Cardiac fibroblast (primary cell): ENCODE measurements at regions not wholly inside any gene's neighbourhood (a gene's known extent, or its start where the extent isn't known, plus 50 kb on each side); places are given as distances from the start of the nearest gene placed in this dataset.

Experiments used
- DNase-seq, 2 donors: peaks; one replicate each; pipeline versions ENCODE4 v3.0.0 to v3.0.0-alpha.2; 2010; ENCODE audit warnings: low read depth in 2 of 2
- H3K4me3 ChIP-seq, 2 donors: replicated peaks in 1 of 2; 1 replicate in 1 of 2; 2 replicates in 1 of 2; pipeline ENCODE4 v1.5.1; 2011; ENCODE audit warnings: low read depth in 2 of 2, low read length in 2 of 2, mild to moderate bottlenecking in 2 of 2, moderate library complexity in 1 of 2
- CTCF ChIP-seq: IDR thresholded peaks from one replicate; pipeline ENCODE4 v1.5.1; 2011; ENCODE audit warnings: low read depth, mild to moderate bottlenecking, low read length, inconsistent platforms

DNA sequence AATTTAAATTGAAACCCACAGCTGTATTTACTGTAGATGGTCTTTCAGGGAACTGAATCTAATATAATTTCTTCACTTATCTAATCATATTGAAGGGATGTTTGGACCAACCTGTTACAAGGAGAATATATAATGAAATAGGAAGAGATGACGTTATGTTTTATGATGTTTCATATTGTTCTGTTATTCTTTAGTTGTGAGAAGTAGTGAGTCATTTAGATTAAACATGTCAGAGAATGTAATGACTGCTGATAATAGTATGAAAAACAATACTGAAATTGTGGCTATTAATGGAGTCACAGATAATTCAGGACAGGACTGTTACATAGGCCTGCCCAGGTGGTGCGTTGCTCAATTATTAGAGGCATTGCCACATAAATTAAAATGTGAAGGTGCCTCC is 1993.4 kb downstream of the EFNA5 start:
- no peak for TF ChIP-seq CTCF
- peak; percentile 2 to 42 for DNase-seq
- no peak overlapping the region for H3K4me3 ChIP-seq

GRCh38 chr5:105670596-105670995 is 2000.1 kb downstream of the EFNA5 start:
- H3K4me3 ChIP-seq = no peak overlapping the region
- DNase-seq = no peak
- no peak for TF ChIP-seq CTCF

DNA sequence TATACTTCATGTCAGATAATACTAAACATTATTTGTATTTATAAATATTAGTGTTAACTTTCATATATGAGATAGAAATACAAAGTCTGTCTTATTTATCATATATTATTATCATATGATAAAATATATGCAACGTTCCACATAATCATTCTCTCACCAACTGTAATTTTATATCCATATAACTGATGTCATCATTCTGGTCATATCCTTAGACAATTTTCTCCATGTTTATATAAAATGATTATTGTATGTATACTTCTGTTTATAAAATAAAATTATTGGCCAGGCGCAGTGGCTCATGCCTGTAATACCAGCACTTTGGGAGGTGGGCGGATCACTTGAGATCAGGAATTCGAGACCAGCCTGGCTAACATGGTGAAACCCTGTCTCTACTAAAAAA is 2007.1 kb downstream of the EFNA5 start:
- no peak for TF ChIP-seq CTCF
- H3K4me3 ChIP-seq = no peak overlapping the region
- DNase-seq = no peak

DNA sequence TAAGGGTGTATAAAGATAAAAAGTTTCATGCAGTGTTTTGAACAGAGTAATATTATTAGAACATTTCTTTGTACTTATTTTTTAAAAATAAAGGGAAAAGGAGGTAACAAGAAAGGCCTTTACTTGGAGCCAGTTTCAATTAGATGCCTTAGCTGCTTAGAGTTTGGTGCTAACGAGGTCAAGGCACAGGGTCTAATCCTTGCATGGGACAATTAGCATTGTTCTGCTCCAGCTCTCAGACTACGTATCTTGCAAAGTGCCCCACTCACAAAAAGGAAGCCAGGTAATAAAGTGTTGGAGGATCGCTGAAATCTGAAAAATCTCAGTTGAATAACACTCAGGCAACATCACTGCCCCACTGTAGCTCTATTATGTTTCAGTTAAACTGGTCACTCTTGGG is 2011.3 kb downstream of the EFNA5 start:
- DNase-seq = no peak
- H3K4me3 ChIP-seq = no peak overlapping the region
- no peak for TF ChIP-seq CTCF

DNA sequence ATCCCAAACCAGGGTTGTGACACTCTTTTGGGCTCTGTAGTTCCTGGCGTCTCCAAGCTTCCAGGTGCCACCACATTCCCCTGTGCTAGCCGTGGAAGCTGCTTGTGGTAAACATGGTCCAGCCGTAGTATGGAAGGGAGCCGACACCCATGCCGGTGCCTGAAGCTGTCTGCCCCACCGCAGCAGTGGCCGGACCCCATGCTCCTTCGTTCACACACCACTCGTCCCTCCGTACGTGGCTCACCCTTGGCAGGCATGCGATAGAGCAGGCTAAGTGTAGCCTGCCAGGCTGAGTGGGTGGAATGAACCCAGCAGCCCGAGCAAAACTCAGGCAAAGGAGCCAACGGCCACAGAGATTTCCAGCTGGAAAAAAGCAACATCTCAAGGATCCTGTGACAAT is 2030.4 kb downstream of the EFNA5 start:
- H3K4me3 ChIP-seq = no peak overlapping the region
- no peak for DNase-seq
- TF ChIP-seq CTCF = no peak

GRCh38 chr5:105639511-105639910 is 2031.2 kb downstream of the EFNA5 start:
- no peak for TF ChIP-seq CTCF
- DNase-seq = no peak
- no peak overlapping the region for H3K4me3 ChIP-seq

DNA sequence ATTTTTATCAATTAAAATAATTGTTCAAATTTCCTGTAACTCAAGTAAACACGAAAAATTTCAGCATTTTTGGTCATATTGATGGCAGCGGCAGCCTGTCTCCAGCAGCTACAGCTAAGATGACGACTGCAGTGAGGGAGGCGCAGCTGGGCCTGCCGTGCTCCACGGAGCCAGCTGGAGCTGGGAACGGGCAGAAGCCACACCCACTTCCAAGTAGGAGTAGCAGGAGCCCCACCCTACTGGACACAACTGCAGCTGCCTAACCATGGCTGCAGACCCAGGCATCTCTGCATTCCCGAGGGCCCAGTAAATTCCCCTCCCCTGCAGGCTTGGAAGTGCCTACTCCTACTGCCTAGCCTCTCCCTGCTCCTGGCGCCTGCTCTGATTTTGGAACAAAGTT is 2031.7 kb downstream of the EFNA5 start:
- H3K4me3 ChIP-seq = no peak overlapping the region
- TF ChIP-seq CTCF = no peak
- no peak for DNase-seq
